Kidney (tissue), 13 donors: ENCODE measurements at regions not wholly inside any gene's neighbourhood (a gene's known extent, or its start where the extent isn't known, plus 50 kb on each side); places are given as distances from the start of the nearest gene placed in this dataset.

ENCODE experiments used
- DNase-seq, 5 donors: peaks; one replicate each; pipeline ENCODE4 v3.0.0-alpha.2; 2013 to 2020
- FAIRE-seq: peaks from 2 replicates; lab custom pipeline; 2012; peaks lifted over from hg19 to GRCh38; lab: Jason Lieb, UNC
- H3K27ac ChIP-seq, 2 donors: one replicate each; pipeline ENCODE4 v1.7.0; 2013; ENCODE audit warnings: low read depth in 2 of 2, low read length in 2 of 2, inconsistent platforms in 1 of 2
- H3K27me3 ChIP-seq: one replicate; pipeline ENCODE4 v1.7.1; 2013; ENCODE audit warnings: low read length, inconsistent platforms; ENCODE audit not compliant: control insufficient read depth, insufficient read depth
- H3K36me3 ChIP-seq, 3 donors: one replicate each; pipeline versions ENCODE4 v1.7.0 to v1.7.1; 2013; ENCODE audit warnings: low read length in 3 of 3, control low read depth in 1 of 3, inconsistent platforms in 1 of 3; ENCODE audit not compliant: insufficient read depth in 3 of 3, control insufficient read depth in 2 of 3
- H3K4me1 ChIP-seq, 3 donors: one replicate each; pipeline versions ENCODE4 v1.7.0 to v1.7.1; 2013; ENCODE audit warnings: low read length in 3 of 3, inconsistent platforms in 1 of 3, low read depth in 1 of 3; ENCODE audit not compliant: control insufficient read depth in 2 of 3, insufficient read depth in 2 of 3
- H3K4me3 ChIP-seq, 3 donors: one replicate each; pipeline versions ENCODE4 v1.7.0 to v1.8.1; 2013; ENCODE audit warnings: low read length in 3 of 3, control low read depth in 1 of 3, inconsistent platforms in 1 of 3
- H3K9ac ChIP-seq, 3 donors: one replicate each; pipeline versions ENCODE4 v1.7.0 to v1.7.1; 2013; ENCODE audit warnings: low read length in 3 of 3, control low read depth in 1 of 3, inconsistent platforms in 1 of 3
- H3K9me3 ChIP-seq, 3 donors: one replicate each; pipeline versions ENCODE4 v1.7.0 to v1.7.1; 2013; ENCODE audit warnings: low read length in 3 of 3, control low read depth in 1 of 3, inconsistent platforms in 1 of 3; ENCODE audit not compliant: control insufficient read depth in 2 of 3, insufficient read depth in 1 of 3
- intact Hi-C: fragments of 100-400 bp; cut with DNase I; formaldehyde crosslinking; loops from one replicate; pipeline ENCODE4 v1.11.1; 2022
- TF ChIP-seq, protein P1 (sequence below): IDR thresholded peaks from 3 replicates; pipeline ENCODE4 v1.5.1; 2012; ENCODE audit warnings: mild to moderate bottlenecking, moderate library complexity, borderline replicate concordance; ENCODE audit not compliant: insufficient read depth; ENCODE audit errors: extremely low read depth
- donor health status: control.
- donor health status: control.
- donor health status: control.
- donor health status: control.
- donor health status: control.
- donor health status: DM: yes; HTN: yes; CAD: no.
- donor health status: Normal renal cell carcinoma (clear cell type).

DNA sequence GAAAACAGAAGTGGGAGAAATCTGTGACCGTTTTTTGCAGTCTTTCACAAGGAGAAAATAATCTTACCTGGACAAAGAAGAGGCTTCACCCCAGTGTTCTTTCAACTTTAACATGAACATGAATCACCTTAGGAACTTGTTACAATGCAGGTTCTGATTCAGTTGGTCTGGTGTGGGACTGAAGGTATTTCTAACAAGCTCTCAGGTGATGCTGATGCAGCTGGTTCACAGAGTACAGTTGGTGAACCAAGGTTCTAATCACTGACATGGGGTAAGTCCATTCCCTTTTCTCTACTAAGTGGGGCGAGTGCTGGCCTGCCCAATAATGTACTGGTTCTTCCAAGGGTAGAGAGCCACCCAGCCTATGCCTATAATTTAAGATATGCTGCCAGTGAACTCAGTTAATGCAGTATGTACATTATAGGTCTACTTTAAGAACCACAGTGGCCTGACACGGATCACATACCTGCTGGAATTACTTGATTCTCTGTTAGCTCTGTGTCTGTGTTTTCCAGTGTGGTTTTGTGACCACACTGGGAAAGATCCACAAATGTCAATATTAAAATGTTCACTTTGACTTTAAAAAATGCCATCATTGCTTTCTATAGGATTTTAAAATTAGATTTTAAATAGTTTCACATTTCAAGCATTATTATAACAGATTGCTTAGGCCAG lies 304.1 kb downstream of the ZNF621 start:
- Histone ChIP-seq H3K4me3 (no peak overlapping the region), H3K4me1 (no peaks in the 10 kb centered on the region), H3K36me3 (no peaks in the 10 kb centered on the region), H3K9me3 (no peaks in the 10 kb centered on the region), H3K27ac (no peak overlapping the region), H3K27me3 (no peaks in the 10 kb centered on the region), H3K9ac (no peak overlapping the region)
- no peak for DNase-seq
- TF ChIP-seq, protein P1, sequence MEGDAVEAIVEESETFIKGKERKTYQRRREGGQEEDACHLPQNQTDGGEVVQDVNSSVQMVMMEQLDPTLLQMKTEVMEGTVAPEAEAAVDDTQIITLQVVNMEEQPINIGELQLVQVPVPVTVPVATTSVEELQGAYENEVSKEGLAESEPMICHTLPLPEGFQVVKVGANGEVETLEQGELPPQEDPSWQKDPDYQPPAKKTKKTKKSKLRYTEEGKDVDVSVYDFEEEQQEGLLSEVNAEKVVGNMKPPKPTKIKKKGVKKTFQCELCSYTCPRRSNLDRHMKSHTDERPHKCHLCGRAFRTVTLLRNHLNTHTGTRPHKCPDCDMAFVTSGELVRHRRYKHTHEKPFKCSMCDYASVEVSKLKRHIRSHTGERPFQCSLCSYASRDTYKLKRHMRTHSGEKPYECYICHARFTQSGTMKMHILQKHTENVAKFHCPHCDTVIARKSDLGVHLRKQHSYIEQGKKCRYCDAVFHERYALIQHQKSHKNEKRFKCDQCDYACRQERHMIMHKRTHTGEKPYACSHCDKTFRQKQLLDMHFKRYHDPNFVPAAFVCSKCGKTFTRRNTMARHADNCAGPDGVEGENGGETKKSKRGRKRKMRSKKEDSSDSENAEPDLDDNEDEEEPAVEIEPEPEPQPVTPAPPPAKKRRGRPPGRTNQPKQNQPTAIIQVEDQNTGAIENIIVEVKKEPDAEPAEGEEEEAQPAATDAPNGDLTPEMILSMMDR, result no peak
- intact Hi-C loops, result no loop called here
- FAIRE-seq, result no peak

GRCh38 chr3:40829876-40830275 lies 305.1 kb downstream of the ZNF621 start:
- no peak for FAIRE-seq

GRCh38 chr3:40837300-40837699 lies 312.5 kb downstream of the ZNF621 start:
- no peak for DNase-seq
- no peak overlapping the region for H3K4me3 ChIP-seq
- intact Hi-C loops, result no loop called here
- TF ChIP-seq, protein P1, result no peak
- no peak for FAIRE-seq
- H3K36me3 ChIP-seq, result no peaks in the 10 kb centered on the region
- H3K9ac ChIP-seq, result no peak overlapping the region
- no peaks in the 10 kb centered on the region for H3K4me1 ChIP-seq
- H3K9me3 ChIP-seq, result no peaks in the 10 kb centered on the region
- no peak overlapping the region for H3K27ac ChIP-seq
- H3K27me3 ChIP-seq, result no peaks in the 10 kb centered on the region

More at GRCh38 chr3:40829876-40830275, 305.1 kb downstream of the ZNF621 start:
- intact Hi-C loops, result no loop called here
- Histone ChIP-seq H3K27me3 (no peaks in the 10 kb centered on the region), H3K4me3 (no peak overlapping the region), H3K27ac (no peak overlapping the region), H3K4me1 (no peaks in the 10 kb centered on the region), H3K36me3 (no peaks in the 10 kb centered on the region), H3K9ac (no peak overlapping the region), H3K9me3 (no peaks in the 10 kb centered on the region)
- TF ChIP-seq, protein P1, result no peak
- DNase-seq, result no peak

DNA sequence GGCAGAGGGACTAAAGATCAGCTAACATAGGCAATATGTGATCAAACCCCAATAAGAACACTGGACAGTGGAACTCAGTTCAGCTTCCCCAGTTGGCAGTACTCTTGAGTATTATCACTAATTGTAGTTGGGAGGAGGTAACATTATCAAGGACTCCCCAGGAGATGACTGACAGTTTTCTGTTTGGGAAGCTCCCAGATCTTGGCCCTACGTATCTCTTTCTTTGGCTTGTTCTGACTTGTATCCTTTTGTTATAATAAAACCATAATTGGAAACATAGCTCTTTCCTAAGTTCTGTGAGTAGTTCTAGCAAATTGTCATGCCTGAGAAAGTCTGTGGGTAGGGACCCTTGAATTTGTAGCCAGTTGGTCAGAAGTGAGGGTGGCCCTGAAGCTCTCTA lies 316.4 kb downstream of the ZNF621 start:
- H3K27ac ChIP-seq, result no peak overlapping the region

More for the DNA sequence above, 316.4 kb downstream of the ZNF621 start:
- Histone ChIP-seq H3K27me3 (no peaks in the 10 kb centered on the region), H3K9me3 (no peaks in the 10 kb centered on the region), H3K4me3 (no peak overlapping the region), H3K4me1 (no peaks in the 10 kb centered on the region), H3K9ac (no peak overlapping the region), H3K36me3 (no peaks in the 10 kb centered on the region)
- TF ChIP-seq, protein P1, result no peak
- DNase-seq (no peak), FAIRE-seq (no peak)
- intact Hi-C loops, result no loop called here
